ENCODE measurements at regions not wholly inside any gene's neighbourhood (a gene's known extent, or its start where the extent isn't known, plus 50 kb on each side); places are given as distances from the start of the nearest gene placed in this dataset.
A peak's percentile ranks its signal among the peaks of the same experiment; 100 is the strongest.

GRCh38 chr12:30506411-30506810 lies 189.3 kb downstream of the IPO8 start:
- DNase-seq = no peak

- DNase-seq = no peak
Observed at GRCh38 chr12:30501718-30502117, 194.0 kb downstream of the IPO8 start.

- no peak for DNase-seq
Observed at GRCh38 chr12:30500532-30500931, 195.1 kb downstream of the IPO8 start.

GRCh38 chr12:30485230-30485890 lies 210.3 kb downstream of the IPO8 start:
- no peak for DNase-seq

- no peak for DNase-seq
Observed at GRCh38 chr12:30484658-30485057, 211.0 kb downstream of the IPO8 start.

- no peak for DNase-seq
Observed at GRCh38 chr12:30482650-30483049, 213.0 kb downstream of the IPO8 start.

GRCh38 chr12:30473274-30473673 lies 222.4 kb downstream of the IPO8 start:
- no peak for DNase-seq

GRCh38 chr12:30466093-30466585 lies 229.5 kb downstream of the IPO8 start:
- DNase-seq = no peak

- no peak for DNase-seq
Observed at GRCh38 chr12:30463636-30464035, 232.0 kb downstream of the IPO8 start.

- DNase-seq = no peak
Observed at GRCh38 chr12:30462249-30462648, 233.4 kb downstream of the IPO8 start.

- DNase-seq = no peak
Observed at GRCh38 chr12:30461026-30461615, 234.5 kb downstream of the IPO8 start.

GRCh38 chr12:30458453-30458852 lies 237.2 kb downstream of the IPO8 start:
- no peak for DNase-seq

GRCh38 chr12:30457621-30458289 lies 237.9 kb downstream of the IPO8 start:
- DNase-seq = no peak

- DNase-seq = peak in 1 of 3 experiments; percentile 34
Observed at GRCh38 chr12:30450872-30451271, 244.8 kb downstream of the IPO8 start.

- DNase-seq = no peak
Observed at GRCh38 chr12:30450226-30450625, 245.4 kb downstream of the IPO8 start.

- no peak for DNase-seq
Observed at GRCh38 chr12:30448038-30448437, 247.6 kb downstream of the IPO8 start.

- DNase-seq = no peak
Observed at GRCh38 chr12:30447061-30447750, 248.5 kb downstream of the IPO8 start.

- DNase-seq = no peak
Observed at GRCh38 chr12:30442461-30442860, 253.2 kb downstream of the IPO8 start.

- DNase-seq = peak in 1 of 3 experiments; percentile 14
Observed at GRCh38 chr12:30440826-30441602, 254.7 kb downstream of the IPO8 start.

GRCh38 chr12:30439201-30439600 lies 256.5 kb downstream of the IPO8 start:
- no peak for DNase-seq

GRCh38 chr12:30438601-30439041 lies 257.0 kb downstream of the IPO8 start:
- no peak for DNase-seq

GRCh38 chr12:30437616-30438015 lies 258.1 kb downstream of the IPO8 start:
- no peak for DNase-seq

- no peak for DNase-seq
Observed at GRCh38 chr12:30437044-30437443, 258.6 kb downstream of the IPO8 start.

All from NCI-H1417 (cell line).